NCI-H2196 treated with DMSO at 0.1 percent for 48 hours (cell line): ENCODE measurements at regions not wholly inside any gene's neighbourhood (a gene's known extent, or its start where the extent isn't known, plus 50 kb on each side); places are given as distances from the start of the nearest gene placed in this dataset.

Experiments
- DNase-seq: peaks from one replicate; lab custom pipeline; 2025; ENCODE audit not compliant: unreplicated experiment; lab: John Stamatoyannopoulos, UW

GRCh38 chr4:85250852-85251251, 224.1 kb upstream of the ARHGAP24 start:
- DNase-seq = no peak

- DNase-seq = no peak
These were observed 217.1 kb upstream of the ARHGAP24 start for GRCh38 chr4:85257817-85258370.

GRCh38 chr4:85260064-85260463, 214.9 kb upstream of the ARHGAP24 start:
- no peak for DNase-seq

GRCh38 chr4:85265234-85265633, 209.7 kb upstream of the ARHGAP24 start:
- DNase-seq = no peak

- no peak for DNase-seq
These were observed 206.8 kb upstream of the ARHGAP24 start for GRCh38 chr4:85268188-85268587.

GRCh38 chr4:85268961-85269360, 206.0 kb upstream of the ARHGAP24 start:
- no peak for DNase-seq

GRCh38 chr4:85274955-85275354, 200.0 kb upstream of the ARHGAP24 start:
- no peak for DNase-seq

GRCh38 chr4:85280963-85281362, 194.0 kb upstream of the ARHGAP24 start:
- DNase-seq = no peak

- DNase-seq = no peak
These were observed 183.7 kb upstream of the ARHGAP24 start for GRCh38 chr4:85291226-85291625.

GRCh38 chr4:85298037-85298436, 176.9 kb upstream of the ARHGAP24 start:
- DNase-seq = no peak

GRCh38 chr4:85302193-85302736, 172.7 kb upstream of the ARHGAP24 start:
- DNase-seq = no peak

GRCh38 chr4:85302756-85303155, 172.2 kb upstream of the ARHGAP24 start:
- no peak for DNase-seq

- DNase-seq = no peak
These were observed 156.5 kb upstream of the ARHGAP24 start for GRCh38 chr4:85318415-85318814.

GRCh38 chr4:85358831-85359230, 116.1 kb upstream of the ARHGAP24 start:
- DNase-seq = no peak

GRCh38 chr4:85362550-85362949, 112.4 kb upstream of the ARHGAP24 start:
- DNase-seq = no peak

- no peak for DNase-seq
These were observed 107.1 kb upstream of the ARHGAP24 start for GRCh38 chr4:85367815-85368214.

GRCh38 chr4:85368240-85368639, 106.7 kb upstream of the ARHGAP24 start:
- DNase-seq = no peak

GRCh38 chr4:85368932-85369331, 106.0 kb upstream of the ARHGAP24 start:
- no peak for DNase-seq

- DNase-seq = no peak
These were observed 105.1 kb upstream of the ARHGAP24 start for GRCh38 chr4:85369703-85370380.

- peak; percentile 2 for DNase-seq
These were observed 104.4 kb upstream of the ARHGAP24 start for GRCh38 chr4:85370400-85371032.

GRCh38 chr4:85372966-85373365, 102.0 kb upstream of the ARHGAP24 start:
- DNase-seq = no peak

GRCh38 chr4:85376285-85376684, 98.7 kb upstream of the ARHGAP24 start:
- DNase-seq = no peak
